GM19463 (cell line): ENCODE measurements at regions not wholly inside any gene's neighbourhood (a gene's known extent, or its start where the extent isn't known, plus 50 kb on each side); places are given as distances from the start of the nearest gene placed in this dataset.
"Not testable (repeated sequence)": the region's sequence is repeated elsewhere in the genome, so short reads cannot be mapped to it uniquely, and the experiment has no call there.

Experiments
- ATAC-seq: cut with Tn5 transposase; IDR thresholded peaks from one replicate; pipeline ENCODE4 v1.9.1; 2021; ENCODE audit warnings: mild to moderate bottlenecking, moderate library complexity; ENCODE audit not compliant: unreplicated experiment

- ATAC-seq = no peak
Measured at GRCh38 chr1:99361406-99361805, 97.1 kb downstream of the PLPPR4 start.

- no peak for ATAC-seq
Measured at GRCh38 chr1:99363531-99363930, 99.2 kb downstream of the PLPPR4 start.

GRCh38 chr1:99365141-99365540, 100.8 kb downstream of the PLPPR4 start:
- ATAC-seq = no peak

GRCh38 chr1:99365545-99365944, 101.3 kb downstream of the PLPPR4 start:
- no peak for ATAC-seq

- ATAC-seq = no peak
Measured at GRCh38 chr1:99369154-99369553, 104.9 kb downstream of the PLPPR4 start.

GRCh38 chr1:99370476-99370875, 106.2 kb downstream of the PLPPR4 start:
- no peak for ATAC-seq

GRCh38 chr1:99371413-99371812, 107.1 kb downstream of the PLPPR4 start:
- no peak for ATAC-seq

- no peak for ATAC-seq
Measured at GRCh38 chr1:99374109-99374508, 109.8 kb downstream of the PLPPR4 start.

GRCh38 chr1:99374693-99375092, 110.4 kb downstream of the PLPPR4 start:
- ATAC-seq = not testable (repeated sequence)

GRCh38 chr1:99384021-99384420, 119.7 kb downstream of the PLPPR4 start:
- no peak for ATAC-seq

GRCh38 chr1:99385852-99386251, 121.6 kb downstream of the PLPPR4 start:
- no peak for ATAC-seq

GRCh38 chr1:99396389-99396788, 132.1 kb downstream of the PLPPR4 start:
- ATAC-seq = no peak

- no peak for ATAC-seq
Measured at GRCh38 chr1:99397029-99397428, 132.7 kb downstream of the PLPPR4 start.

- ATAC-seq = no peak
Measured at GRCh38 chr1:99397863-99398262, 133.6 kb downstream of the PLPPR4 start.

- not testable (repeated sequence) for ATAC-seq
Measured at GRCh38 chr1:99401556-99401955, 137.3 kb downstream of the PLPPR4 start.

GRCh38 chr1:99404399-99404798, 140.1 kb downstream of the PLPPR4 start:
- ATAC-seq = not testable (repeated sequence)

- ATAC-seq = not testable (repeated sequence)
Measured at GRCh38 chr1:99405325-99405724, 141.0 kb downstream of the PLPPR4 start.

- no peak for ATAC-seq
Measured at GRCh38 chr1:99407018-99407417, 142.7 kb downstream of the PLPPR4 start.

GRCh38 chr1:99424087-99424486, 159.8 kb downstream of the PLPPR4 start:
- ATAC-seq = no peak

GRCh38 chr1:99429754-99430153, 165.5 kb downstream of the PLPPR4 start:
- no peak for ATAC-seq

GRCh38 chr1:99438656-99439230, 174.5 kb downstream of the PLPPR4 start:
- ATAC-seq = no peak

GRCh38 chr1:99439433-99440075, 175.3 kb downstream of the PLPPR4 start:
- no peak for ATAC-seq
